ENCODE measurements at regions not wholly inside any gene's neighbourhood (a gene's known extent, or its start where the extent isn't known, plus 50 kb on each side); places are given as distances from the start of the nearest gene placed in this dataset.

GRCh38 chr6:169028343-169028742 lies 225.3 kb downstream of the THBS2 start:
- no peak overlapping the region for H3K27ac ChIP-seq
- no peaks in the 10 kb centered on the region for H4K20me1 ChIP-seq (ENCODE audit: low read depth)
- Mint-ChIP-seq H3K36me3 (no peaks in the 10 kb centered on the region), H3K4me1 (peaks cover 7% of the 10 kb centered on the region), H3K27ac (no peak overlapping the region), H3K4me3 (no peak overlapping the region), H3K27me3 (ENCODE audit: insufficient read depth, low read depth) (peaks cover 5% of the 10 kb centered on the region), H3K9me3 (peaks cover 8% of the 10 kb centered on the region)
- H3K27me3 ChIP-seq = no peaks in the 10 kb centered on the region
- H2AFZ ChIP-seq (replicated peaks) = no peak overlapping the region
- no peak overlapping the region for H3K9ac ChIP-seq
- no peaks in the 10 kb centered on the region for H3K4me1 ChIP-seq
- H3K79me2 ChIP-seq (ENCODE audit: low read depth) = no peaks in the 10 kb centered on the region
- H3K36me3 ChIP-seq = no peaks in the 10 kb centered on the region
- TF ChIP-seq EZH2phosphoT487 (IDR thresholded peaks at IDR 0.05) = no peak
- TF ChIP-seq CTCF (IDR thresholded peaks at IDR 0.05) = no peak
- no peak for TF ChIP-seq EZH2 (IDR thresholded peaks at IDR 0.05)
- peaks cover 12% of the 10 kb centered on the region for H3F3A ChIP-seq (ENCODE audit: low read depth)
- no peak overlapping the region for H3K4me2 ChIP-seq
- no peaks in the 10 kb centered on the region for H3K9me3 ChIP-seq (ENCODE audit: low read depth)
- no peak for DNase-seq (ENCODE audit: low spot score)
- no peak overlapping the region for H3K4me3 ChIP-seq

- Mint-ChIP-seq H3K4me1 (peaks cover 4% of the 10 kb centered on the region), H3K27ac (no peak overlapping the region), H3K36me3 (no peaks in the 10 kb centered on the region), H3K27me3 (ENCODE audit: insufficient read depth, low read depth) (peaks cover 5% of the 10 kb centered on the region), H3K9me3 (peaks cover 13% of the 10 kb centered on the region), H3K4me3 (no peak overlapping the region)
- no peaks in the 10 kb centered on the region for H3K9me3 ChIP-seq (ENCODE audit: low read depth)
- DNase-seq (ENCODE audit: low spot score) = no peak
- no peak overlapping the region for H3K27ac ChIP-seq
- H3K79me2 ChIP-seq (ENCODE audit: low read depth) = no peaks in the 10 kb centered on the region
- H3K36me3 ChIP-seq = no peaks in the 10 kb centered on the region
- no peak overlapping the region for H3K9ac ChIP-seq
- H3K4me3 ChIP-seq = no peak overlapping the region
- no peak overlapping the region for H3K4me2 ChIP-seq
- H2AFZ ChIP-seq (replicated peaks) = no peak overlapping the region
- peaks cover 12% of the 10 kb centered on the region for H3F3A ChIP-seq (ENCODE audit: low read depth)
- no peaks in the 10 kb centered on the region for H3K4me1 ChIP-seq
- no peaks in the 10 kb centered on the region for H4K20me1 ChIP-seq (ENCODE audit: low read depth)
- TF ChIP-seq EZH2 (IDR thresholded peaks at IDR 0.05) = no peak
- no peak for TF ChIP-seq CTCF (IDR thresholded peaks at IDR 0.05)
- no peak for TF ChIP-seq EZH2phosphoT487 (IDR thresholded peaks at IDR 0.05)
- H3K27me3 ChIP-seq = no peaks in the 10 kb centered on the region
Measured at GRCh38 chr6:169026175-169026574, 227.5 kb downstream of the THBS2 start.

GRCh38 chr6:169024047-169024660 lies 229.5 kb downstream of the THBS2 start:
- Histone ChIP-seq H2AFZ (replicated peaks) (no peak overlapping the region), H4K20me1 (ENCODE audit: low read depth) (no peaks in the 10 kb centered on the region), H3K4me3 (no peak overlapping the region), H3K27me3 (no peaks in the 10 kb centered on the region), H3K4me2 (no peak overlapping the region), H3K9ac (no peak overlapping the region), H3K36me3 (no peaks in the 10 kb centered on the region), H3F3A (ENCODE audit: low read depth) (peaks cover 12% of the 10 kb centered on the region), H3K27ac (no peak overlapping the region), H3K9me3 (ENCODE audit: low read depth) (no peaks in the 10 kb centered on the region), H3K4me1 (no peaks in the 10 kb centered on the region), H3K79me2 (ENCODE audit: low read depth) (no peaks in the 10 kb centered on the region)
- no peaks in the 10 kb centered on the region for H3K36me3 Mint-ChIP-seq
- no peak for DNase-seq (ENCODE audit: low spot score)
- H3K4me3 Mint-ChIP-seq = no peak overlapping the region
- peaks cover 13% of the 10 kb centered on the region for H3K9me3 Mint-ChIP-seq
- H3K27me3 Mint-ChIP-seq (ENCODE audit: insufficient read depth, low read depth) = peaks cover 2% of the 10 kb centered on the region
- no peak overlapping the region for H3K27ac Mint-ChIP-seq
- TF ChIP-seq EZH2 (IDR thresholded peaks at IDR 0.05) (no peak), EZH2phosphoT487 (IDR thresholded peaks at IDR 0.05) (no peak), CTCF (IDR thresholded peaks at IDR 0.05) (no peak)
- H3K4me1 Mint-ChIP-seq = peaks cover 4% of the 10 kb centered on the region
